Adrenal gland (tissue), 5 donors: ENCODE measurements at regions not wholly inside any gene's neighbourhood (a gene's known extent, or its start where the extent isn't known, plus 50 kb on each side); places are given as distances from the start of the nearest gene placed in this dataset.

Experiments used
- CTCF ChIP-seq, 6 experiments: fragments of 450-650 bp in 4 of 6; fragments of 200-600 bp in 2 of 6; sonication (generic) in 1 of 6; IDR thresholded peaks; 1 replicate in 5 of 6; 2 replicates in 1 of 6; pipeline versions ENCODE4 v1.5.1 to v1.8.0; 2016 to 2021; ENCODE audit warnings: antibody characterized with exemption in 6 of 6, mild to moderate bottlenecking in 2 of 6, moderate library complexity in 1 of 6
- POLR2A ChIP-seq, 2 donors: fragments of 450-650 bp; IDR thresholded peaks; one replicate each; pipeline ENCODE4 v1.6.1; 2017; ENCODE audit warnings: antibody characterized with exemption in 2 of 2, mild to moderate bottlenecking in 2 of 2, moderate library complexity in 1 of 2
- donor health status: DM: no; HTN: no; CAD: no.

GRCh38 chr6:11322252-11322885, 89.9 kb upstream of the NEDD9 start:
- TF ChIP-seq POLR2A (IDR thresholded peaks at IDR 0.05) (no peak), CTCF (IDR thresholded peaks at IDR 0.05) (no peak)
